Heart right ventricle (tissue), 16 donors: ENCODE measurements at regions not wholly inside any gene's neighbourhood (a gene's known extent, or its start where the extent isn't known, plus 50 kb on each side); places are given as distances from the start of the nearest gene placed in this dataset.

Source experiments
- ATAC-seq, 8 donors: fragments of 200-7000 bp; cut with Tn5 transposase; one replicate each; pipeline ENCODE4 v1.9.1; 2020; ENCODE audit warnings: mild to moderate bottlenecking in 8 of 8, moderate library complexity in 8 of 8, moderate number of reproducible peaks in 1 of 8
- DNase-seq, 2 donors: peaks; one replicate each; pipeline ENCODE4 v3.0.0-alpha.2; 2020
- H3K27ac ChIP-seq, 10 donors: fragments of 200-600 bp; sonication (generic) in 2 of 10; one replicate each; pipeline versions ENCODE4 v1.5.0 to v1.8.0; 2020 to 2022; ENCODE audit warnings: mild to moderate bottlenecking in 3 of 10
- H3K27me3 ChIP-seq, 7 donors: fragments of 200-600 bp; one replicate each; pipeline ENCODE4 v1.8.0; 2021 to 2022; ENCODE audit warnings: mild to moderate bottlenecking in 2 of 7
- H3K36me3 ChIP-seq, 9 donors: fragments of 200-600 bp; sonication (generic) in 1 of 9; one replicate each; pipeline versions ENCODE4 v1.5.0 to v1.8.0; 2020 to 2022; ENCODE audit warnings: mild to moderate bottlenecking in 2 of 9
- H3K4me1 ChIP-seq, 9 donors: fragments of 200-600 bp; sonication (generic) in 1 of 9; one replicate each; pipeline versions ENCODE4 v1.5.0 to v1.8.0; 2020 to 2022; ENCODE audit warnings: mild to moderate bottlenecking in 4 of 9
- H3K4me3 ChIP-seq, 10 donors: fragments of 200-600 bp; sonication (generic) in 2 of 10; one replicate each; pipeline versions ENCODE4 v1.5.0 to v1.8.0; 2020 to 2022; ENCODE audit warnings: mild to moderate bottlenecking in 7 of 10, moderate library complexity in 2 of 10
- H3K9me3 ChIP-seq, 11 donors: fragments of 200-600 bp in 10 of 11; sonication (generic) in 2 of 11; one replicate each; pipeline versions ENCODE4 v1.5.0 to v1.8.0; 2013 to 2022; ENCODE audit warnings: mild to moderate bottlenecking in 2 of 11, control low read depth in 1 of 11, moderate library complexity in 1 of 11
- CTCF ChIP-seq, 9 donors: fragments of 200-600 bp; sonication (generic) in 2 of 9; IDR thresholded peaks; one replicate each; pipeline versions ENCODE4 v1.5.0 to v1.8.0; 2021 to 2022; ENCODE audit warnings: antibody characterized with exemption in 9 of 9, mild to moderate bottlenecking in 5 of 9, moderate library complexity in 1 of 9
- WGBS, 2 donors: extraction: QIAGEN DNeasy Blood & Tissue Kit; methylation state at CpG; one replicate each; pipeline ENCODE4 v1.1.7; 2013; ENCODE audit warnings: inconsistent platforms in 1 of 2; 5-methylcytosine and 5-hydroxymethylcytosine counted together
- intact Hi-C, 10 donors: fragments of 100-400 bp; cut with DNase I; formaldehyde crosslinking; loops; one replicate each; pipeline versions ENCODE4 v1.11.1 to v1.14.2; 2022
- donor health status: Arrhythmogenic right ventricular cardiomyopathy.
- donor health status: ischemic (EF 13 %, LVEDD 7.1; RV severe dilation, severe dysfunction).
- donor health status: healthy with polysubstance abuse.
- donor health status: DM: no; HTN: yes; CAD: no.
- donor health status: DM: no; HTN: no; CAD: no.
- donor health status: ischemic (EF 25% LVEDD 6.9; RV normal size, moderate dysfunction).
- donor health status: ischemic (EF 25% LVEDD 5.7; RV mildly dilated, moderate dysfunction).
- donor health status: healthy.
- donor health status: DM: yes; HTN: yes; CAD: no.
- donor health status: Ischemic cardiomyopathy.
- donor health status: ischemic (EF 35%, LVEDD 5.7; RV mildly dilated, moderate dysfunction).
- donor health status: nonischemic (EF 11% LVEDD 7.7; RV severe dilation, severe dysfunction).
- donor health status: DM: yes; HTN: yes; CAD: no.
- donor health status: PGD.
- donor health status: ischemic (EF 29% LVEDD 5.4; RV normal size, mild dysfunction).
- donor health status: nonischemic (EF 23%, LVEDD 6.1; RV moderate dilation, normal function).

GRCh38 chr18:38502539-38502938 lies 936.9 kb upstream of the CELF4 start:
- intact Hi-C loops, result no loop called here
- H3K27me3 ChIP-seq, result no peaks in the 10 kb centered on the region
- no peak for ATAC-seq
- no peak for TF ChIP-seq CTCF (IDR thresholded peaks at IDR 0.05)
- 86 to 87% methylated on average over 1 of the region's 1 CpG for WGBS, 2 donors
- H3K4me3 ChIP-seq, result no peak overlapping the region
- no peaks in the 10 kb centered on the region for H3K36me3 ChIP-seq
- no peak overlapping the region for H3K27ac ChIP-seq
- H3K4me1 ChIP-seq, result no peaks in the 10 kb centered on the region
- peaks cover 0 to 8% (median 0%) of the 10 kb centered on the region in 11 donors for H3K9me3 ChIP-seq
- no peak for DNase-seq

- H3K4me1 ChIP-seq, result no peaks in the 10 kb centered on the region
- no peaks in the 10 kb centered on the region for H3K27me3 ChIP-seq
- H3K36me3 ChIP-seq, result no peaks in the 10 kb centered on the region
- intact Hi-C loops, result no loop called here
- no peak overlapping the region for H3K4me3 ChIP-seq
- WGBS, 2 donors, result 67 to 70% methylated on average over 2 of the region's 2 CpGs
- no peak for DNase-seq
- TF ChIP-seq CTCF (IDR thresholded peaks at IDR 0.05), result no peak
- ATAC-seq, result no peak
- no peak overlapping the region for H3K27ac ChIP-seq
- H3K9me3 ChIP-seq, result peaks cover 0 to 8% (median 0%) of the 10 kb centered on the region in 11 donors
Observed at GRCh38 chr18:38497266-38497665, 931.7 kb upstream of the CELF4 start.

- intact Hi-C loops, result no loop called here
Observed at GRCh38 chr18:38496222-38496793, 930.7 kb upstream of the CELF4 start.

GRCh38 chr18:38494065-38494464 lies 928.5 kb upstream of the CELF4 start:
- H3K27me3 ChIP-seq, result no peaks in the 10 kb centered on the region
- intact Hi-C loops, result no loop called here
- H3K27ac ChIP-seq, result no peak overlapping the region
- no peak overlapping the region for H3K4me3 ChIP-seq
- WGBS, 2 donors, result 2 to 17% methylated on average over 2 of the region's 2 CpGs
- TF ChIP-seq CTCF (IDR thresholded peaks at IDR 0.05), result no peak
- H3K9me3 ChIP-seq, result no peaks in the 10 kb centered on the region
- H3K4me1 ChIP-seq, result no peaks in the 10 kb centered on the region
- DNase-seq (no peak), ATAC-seq (no peak)
- no peaks in the 10 kb centered on the region for H3K36me3 ChIP-seq

More at GRCh38 chr18:38496222-38496793, 930.7 kb upstream of the CELF4 start:
- Histone ChIP-seq H3K9me3 (peaks cover 0 to 8% (median 0%) of the 10 kb centered on the region in 11 donors), H3K4me1 (no peaks in the 10 kb centered on the region), H3K4me3 (no peak overlapping the region), H3K36me3 (no peaks in the 10 kb centered on the region), H3K27me3 (no peaks in the 10 kb centered on the region), H3K27ac (no peak overlapping the region)
- no peak for TF ChIP-seq CTCF (IDR thresholded peaks at IDR 0.05)
- WGBS, 2 donors, result 91 to 100% methylated on average over 1 of the region's 1 CpG
- DNase-seq (no peak), ATAC-seq (no peak)
